B cell (primary cell): ENCODE measurements at regions not wholly inside any gene's neighbourhood (a gene's known extent, or its start where the extent isn't known, plus 50 kb on each side); places are given as distances from the start of the nearest gene placed in this dataset.

Source experiments
- EZH2 ChIP-seq: IDR thresholded peaks from 2 replicates; pipeline ENCODE4 v1.6.1; 2012; ENCODE audit warnings: borderline replicate concordance, low read depth, mild to moderate bottlenecking, moderate library complexity, low read length; ENCODE audit not compliant: insufficient read depth, poor library complexity, severe bottlenecking
- TF ChIP-seq, protein P1 (sequence below): fragments of 200-600 bp; IDR thresholded peaks from one replicate; pipeline ENCODE4 v1.8.0; 2022; ENCODE audit warnings: antibody characterized with exemption, mild to moderate bottlenecking

DNA sequence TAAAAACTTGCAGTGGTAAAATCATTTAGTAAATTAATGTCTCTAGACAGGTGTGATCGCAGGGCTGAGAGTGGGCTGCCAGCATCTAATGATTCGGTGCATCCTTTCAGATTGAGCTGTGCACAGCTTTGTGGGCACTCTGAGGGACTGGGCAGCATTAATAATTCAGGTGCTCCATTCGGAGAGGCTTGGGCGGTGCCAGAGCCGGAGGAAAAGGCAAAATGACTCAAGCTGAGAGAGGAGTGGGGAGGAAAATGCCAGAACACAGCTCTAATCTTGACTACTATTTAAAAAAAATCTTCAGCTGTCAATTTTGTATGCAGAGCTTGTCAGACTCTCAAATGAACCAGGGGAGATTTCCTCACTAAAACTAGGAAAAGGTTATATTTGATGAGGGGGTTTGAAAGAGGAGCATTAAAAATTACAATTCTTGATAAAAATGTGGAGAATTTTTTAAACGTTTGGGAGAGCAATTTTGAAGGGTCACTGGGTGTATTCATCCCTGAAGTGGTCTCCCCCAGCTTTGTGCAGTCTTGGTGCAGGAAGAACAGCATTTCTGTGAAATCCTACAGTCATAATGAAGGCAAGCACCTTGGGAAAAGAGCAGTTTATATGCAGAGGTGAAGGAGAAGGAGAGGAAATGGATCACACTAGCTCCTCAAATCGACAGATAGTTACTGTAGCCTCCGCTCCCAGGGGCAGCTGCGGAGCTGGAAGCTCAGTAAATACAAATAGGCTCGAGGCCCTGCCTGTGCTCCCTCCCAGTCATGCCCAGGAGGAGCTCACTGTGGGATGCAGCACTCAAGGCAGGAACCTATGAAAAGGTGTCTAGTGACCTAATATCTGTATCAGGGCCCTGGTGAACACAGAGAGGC is 535.4 kb upstream of the RAB6C start:
- TF ChIP-seq, protein P1, sequence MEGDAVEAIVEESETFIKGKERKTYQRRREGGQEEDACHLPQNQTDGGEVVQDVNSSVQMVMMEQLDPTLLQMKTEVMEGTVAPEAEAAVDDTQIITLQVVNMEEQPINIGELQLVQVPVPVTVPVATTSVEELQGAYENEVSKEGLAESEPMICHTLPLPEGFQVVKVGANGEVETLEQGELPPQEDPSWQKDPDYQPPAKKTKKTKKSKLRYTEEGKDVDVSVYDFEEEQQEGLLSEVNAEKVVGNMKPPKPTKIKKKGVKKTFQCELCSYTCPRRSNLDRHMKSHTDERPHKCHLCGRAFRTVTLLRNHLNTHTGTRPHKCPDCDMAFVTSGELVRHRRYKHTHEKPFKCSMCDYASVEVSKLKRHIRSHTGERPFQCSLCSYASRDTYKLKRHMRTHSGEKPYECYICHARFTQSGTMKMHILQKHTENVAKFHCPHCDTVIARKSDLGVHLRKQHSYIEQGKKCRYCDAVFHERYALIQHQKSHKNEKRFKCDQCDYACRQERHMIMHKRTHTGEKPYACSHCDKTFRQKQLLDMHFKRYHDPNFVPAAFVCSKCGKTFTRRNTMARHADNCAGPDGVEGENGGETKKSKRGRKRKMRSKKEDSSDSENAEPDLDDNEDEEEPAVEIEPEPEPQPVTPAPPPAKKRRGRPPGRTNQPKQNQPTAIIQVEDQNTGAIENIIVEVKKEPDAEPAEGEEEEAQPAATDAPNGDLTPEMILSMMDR: no peak
- no peak for TF ChIP-seq EZH2
